ENCODE measurements at regions not wholly inside any gene's neighbourhood (a gene's known extent, or its start where the extent isn't known, plus 50 kb on each side); places are given as distances from the start of the nearest gene placed in this dataset.

DNA sequence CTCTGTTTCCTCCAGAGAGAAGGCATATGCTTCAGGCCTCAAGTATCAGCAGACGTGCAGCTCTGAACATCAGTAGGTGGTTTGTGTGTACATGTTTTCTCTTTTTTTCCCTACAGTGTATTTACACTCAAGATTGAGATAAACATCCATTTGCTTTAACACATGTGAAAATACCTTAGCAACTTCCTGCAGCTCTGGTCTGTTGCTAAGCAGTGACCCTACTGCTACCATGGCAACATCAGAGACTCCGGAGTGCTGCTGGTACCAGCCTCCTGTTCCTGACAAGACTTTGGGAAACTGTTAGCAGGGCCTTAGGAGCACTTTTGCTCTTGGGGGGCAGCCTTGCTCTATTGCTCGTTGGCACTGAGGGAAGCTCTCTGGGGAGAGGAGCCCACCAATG lies 221.2 kb upstream of the PLET1 start (continued):
- TF ChIP-seq, protein P1, sequence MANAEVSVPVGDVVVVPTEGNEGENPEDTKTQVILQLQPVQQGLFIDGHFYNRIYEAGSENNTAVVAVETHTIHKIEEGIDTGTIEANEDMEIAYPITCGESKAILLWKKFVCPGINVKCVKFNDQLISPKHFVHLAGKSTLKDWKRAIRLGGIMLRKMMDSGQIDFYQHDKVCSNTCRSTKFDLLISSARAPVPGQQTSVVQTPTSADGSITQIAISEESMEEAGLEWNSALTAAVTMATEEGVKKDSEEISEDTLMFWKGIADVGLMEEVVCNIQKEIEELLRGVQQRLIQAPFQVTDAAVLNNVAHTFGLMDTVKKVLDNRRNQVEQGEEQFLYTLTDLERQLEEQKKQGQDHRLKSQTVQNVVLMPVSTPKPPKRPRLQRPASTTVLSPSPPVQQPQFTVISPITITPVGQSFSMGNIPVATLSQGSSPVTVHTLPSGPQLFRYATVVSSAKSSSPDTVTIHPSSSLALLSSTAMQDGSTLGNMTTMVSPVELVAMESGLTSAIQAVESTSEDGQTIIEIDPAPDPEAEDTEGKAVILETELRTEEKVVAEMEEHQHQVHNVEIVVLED (CRISPR knock-in tag; IDR thresholded peaks at IDR 0.05; ENCODE audit: borderline replicate concordance) = no peak

DNA sequence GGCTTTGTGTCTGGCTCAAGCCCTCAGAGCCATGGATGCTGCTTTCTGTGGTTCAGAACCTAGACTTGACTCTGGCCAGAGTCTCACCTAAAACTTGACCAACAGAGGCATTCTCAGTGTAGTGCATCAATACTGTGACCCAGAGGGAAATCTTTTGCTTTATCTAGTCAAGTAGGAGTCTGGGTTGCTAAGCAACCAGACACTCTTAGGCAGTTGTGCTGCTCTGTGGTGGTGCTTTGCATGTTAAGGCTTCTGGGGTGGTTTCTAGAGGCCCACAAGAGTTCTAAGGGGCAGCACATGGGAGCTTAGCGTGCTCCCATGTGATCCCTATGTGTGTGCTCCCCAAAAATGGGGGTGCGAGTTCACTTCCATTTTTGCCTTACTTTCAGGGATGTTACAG lies 224.6 kb upstream of the PLET1 start:
- ChIA-PET CTCF (ENCODE audit: low intra/inter-chr PET ratio, low total read pairs) (no interaction called here), POLR2A (no interaction called here)
- no peaks in the 10 kb centered on the region for H4K20me1 ChIP-seq (ENCODE audit: insufficient read depth, low read length)
- no peak for ATAC-seq
- no peak overlapping the region for H3K27ac ChIP-seq (ENCODE audit: extremely low read length, insufficient read depth, low read length)
- H3K36me3 ChIP-seq (replicated peaks in 1 of 2; ENCODE audit: control insufficient read depth in 1 of 2, insufficient read depth in 2 of 2, low read length in 2 of 2) = no peaks in the 10 kb centered on the region
- H3K4me2 ChIP-seq (ENCODE audit: low read depth, low read length) = no peak overlapping the region
- in situ Hi-C loops (cut with HindIII; ENCODE audit: extremely low pct_ligation_motif_present, low pct_unique_long_range_greater_than_20kb) = no loop called here
- no peaks in the 10 kb centered on the region for H3K9me3 ChIP-seq (ENCODE audit: low read length)
- BruUV-seq (replicated peaks) = no TSS peak
- DNase-seq (ENCODE audit: low spot score) = no peak
- H3K4me3 ChIP-seq (replicated peaks in 1 of 3; ENCODE audit: insufficient read depth in 1 of 3, low read depth in 2 of 3, low read length in 3 of 3) = no peak overlapping the region
- H3K4me1 ChIP-seq (ENCODE audit: insufficient read depth, low read length) = no peaks in the 10 kb centered on the region
- H2AFZ ChIP-seq (ENCODE audit: low read length) = no peak overlapping the region
- TF ChIP-seq, protein P2, sequence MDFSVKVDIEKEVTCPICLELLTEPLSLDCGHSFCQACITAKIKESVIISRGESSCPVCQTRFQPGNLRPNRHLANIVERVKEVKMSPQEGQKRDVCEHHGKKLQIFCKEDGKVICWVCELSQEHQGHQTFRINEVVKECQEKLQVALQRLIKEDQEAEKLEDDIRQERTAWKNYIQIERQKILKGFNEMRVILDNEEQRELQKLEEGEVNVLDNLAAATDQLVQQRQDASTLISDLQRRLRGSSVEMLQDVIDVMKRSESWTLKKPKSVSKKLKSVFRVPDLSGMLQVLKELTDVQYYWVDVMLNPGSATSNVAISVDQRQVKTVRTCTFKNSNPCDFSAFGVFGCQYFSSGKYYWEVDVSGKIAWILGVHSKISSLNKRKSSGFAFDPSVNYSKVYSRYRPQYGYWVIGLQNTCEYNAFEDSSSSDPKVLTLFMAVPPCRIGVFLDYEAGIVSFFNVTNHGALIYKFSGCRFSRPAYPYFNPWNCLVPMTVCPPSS (IDR thresholded peaks at IDR 0.05) = no peak
- no peak for TF ChIP-seq GABPA (IDR thresholded peaks at IDR 0.05; ENCODE audit: low read depth, low read length)
- TF ChIP-seq GABPA (CRISPR knock-in tag; IDR thresholded peaks at IDR 0.05; ENCODE audit: low read depth) = no peak
- TF ChIP-seq, protein P3, sequence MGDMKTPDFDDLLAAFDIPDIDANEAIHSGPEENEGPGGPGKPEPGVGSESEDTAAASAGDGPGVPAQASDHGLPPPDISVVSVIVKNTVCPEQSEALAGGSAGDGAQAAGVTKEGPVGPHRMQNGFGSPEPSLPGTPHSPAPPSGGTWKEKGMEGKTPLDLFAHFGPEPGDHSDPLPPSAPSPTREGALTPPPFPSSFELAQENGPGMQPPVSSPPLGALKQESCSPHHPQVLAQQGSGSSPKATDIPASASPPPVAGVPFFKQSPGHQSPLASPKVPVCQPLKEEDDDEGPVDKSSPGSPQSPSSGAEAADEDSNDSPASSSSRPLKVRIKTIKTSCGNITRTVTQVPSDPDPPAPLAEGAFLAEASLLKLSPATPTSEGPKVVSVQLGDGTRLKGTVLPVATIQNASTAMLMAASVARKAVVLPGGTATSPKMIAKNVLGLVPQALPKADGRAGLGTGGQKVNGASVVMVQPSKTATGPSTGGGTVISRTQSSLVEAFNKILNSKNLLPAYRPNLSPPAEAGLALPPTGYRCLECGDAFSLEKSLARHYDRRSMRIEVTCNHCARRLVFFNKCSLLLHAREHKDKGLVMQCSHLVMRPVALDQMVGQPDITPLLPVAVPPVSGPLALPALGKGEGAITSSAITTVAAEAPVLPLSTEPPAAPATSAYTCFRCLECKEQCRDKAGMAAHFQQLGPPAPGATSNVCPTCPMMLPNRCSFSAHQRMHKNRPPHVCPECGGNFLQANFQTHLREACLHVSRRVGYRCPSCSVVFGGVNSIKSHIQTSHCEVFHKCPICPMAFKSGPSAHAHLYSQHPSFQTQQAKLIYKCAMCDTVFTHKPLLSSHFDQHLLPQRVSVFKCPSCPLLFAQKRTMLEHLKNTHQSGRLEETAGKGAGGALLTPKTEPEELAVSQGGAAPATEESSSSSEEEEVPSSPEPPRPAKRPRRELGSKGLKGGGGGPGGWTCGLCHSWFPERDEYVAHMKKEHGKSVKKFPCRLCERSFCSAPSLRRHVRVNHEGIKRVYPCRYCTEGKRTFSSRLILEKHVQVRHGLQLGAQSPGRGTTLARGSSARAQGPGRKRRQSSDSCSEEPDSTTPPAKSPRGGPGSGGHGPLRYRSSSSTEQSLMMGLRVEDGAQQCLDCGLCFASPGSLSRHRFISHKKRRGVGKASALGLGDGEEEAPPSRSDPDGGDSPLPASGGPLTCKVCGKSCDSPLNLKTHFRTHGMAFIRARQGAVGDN (CRISPR knock-in tag; IDR thresholded peaks at IDR 0.05) = no peak
- no peak for TF ChIP-seq SP140L (CRISPR knock-in tag; IDR thresholded peaks at IDR 0.05; ENCODE audit: borderline replicate concordance)
- TF ChIP-seq, protein P4, sequence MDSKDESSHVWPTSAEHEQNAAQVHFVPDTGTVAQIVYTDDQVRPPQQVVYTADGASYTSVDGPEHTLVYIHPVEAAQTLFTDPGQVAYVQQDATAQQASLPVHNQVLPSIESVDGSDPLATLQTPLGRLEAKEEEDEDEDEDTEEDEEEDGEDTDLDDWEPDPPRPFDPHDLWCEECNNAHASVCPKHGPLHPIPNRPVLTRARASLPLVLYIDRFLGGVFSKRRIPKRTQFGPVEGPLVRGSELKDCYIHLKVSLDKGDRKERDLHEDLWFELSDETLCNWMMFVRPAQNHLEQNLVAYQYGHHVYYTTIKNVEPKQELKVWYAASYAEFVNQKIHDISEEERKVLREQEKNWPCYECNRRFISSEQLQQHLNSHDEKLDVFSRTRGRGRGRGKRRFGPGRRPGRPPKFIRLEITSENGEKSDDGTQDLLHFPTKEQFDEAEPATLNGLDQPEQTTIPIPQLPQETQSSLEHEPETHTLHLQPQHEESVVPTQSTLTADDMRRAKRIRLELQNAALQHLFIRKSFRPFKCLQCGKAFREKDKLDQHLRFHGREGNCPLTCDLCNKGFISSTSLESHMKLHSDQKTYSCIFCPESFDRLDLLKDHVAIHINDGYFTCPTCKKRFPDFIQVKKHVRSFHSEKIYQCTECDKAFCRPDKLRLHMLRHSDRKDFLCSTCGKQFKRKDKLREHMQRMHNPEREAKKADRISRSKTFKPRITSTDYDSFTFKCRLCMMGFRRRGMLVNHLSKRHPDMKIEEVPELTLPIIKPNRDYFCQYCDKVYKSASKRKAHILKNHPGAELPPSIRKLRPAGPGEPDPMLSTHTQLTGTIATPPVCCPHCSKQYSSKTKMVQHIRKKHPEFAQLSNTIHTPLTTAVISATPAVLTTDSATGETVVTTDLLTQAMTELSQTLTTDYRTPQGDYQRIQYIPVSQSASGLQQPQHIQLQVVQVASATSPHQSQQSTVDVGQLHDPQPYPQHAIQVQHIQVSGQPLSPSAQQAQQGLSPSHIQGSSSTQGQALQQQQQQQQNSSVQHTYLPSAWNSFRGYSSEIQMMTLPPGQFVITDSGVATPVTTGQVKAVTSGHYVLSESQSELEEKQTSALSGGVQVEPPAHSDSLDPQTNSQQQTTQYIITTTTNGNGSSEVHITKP (CRISPR knock-in tag; IDR thresholded peaks at IDR 0.05; ENCODE audit: low read depth) = no peak
- no peak for TF ChIP-seq KLF12 (CRISPR knock-in tag; IDR thresholded peaks at IDR 0.05; ENCODE audit: borderline replicate concordance)
- TF ChIP-seq ZNF567 (CRISPR knock-in tag; IDR thresholded peaks at IDR 0.05; ENCODE audit: borderline replicate concordance) = no peak
- no peak for TF ChIP-seq ZKSCAN1 (IDR thresholded peaks at IDR 0.05; ENCODE audit: low read length)
- TF ChIP-seq ZSCAN21 (CRISPR knock-in tag; IDR thresholded peaks at IDR 0.05; ENCODE audit: borderline replicate concordance) = no peak
- no peak overlapping the region for H3K9ac ChIP-seq (ENCODE audit: insufficient read depth, low read depth, low read length)
- no peaks in the 10 kb centered on the region for H3K79me2 ChIP-seq (ENCODE audit: insufficient read depth, low read length)
- no peak for FAIRE-seq
- no peaks in the 10 kb centered on the region for H3K27me3 ChIP-seq (ENCODE audit: control insufficient read depth in 1 of 2, insufficient read depth in 2 of 2, low read length in 2 of 2)
- WGBS (ENCODE audit: low lambda C conversion rate) = 0% methylated on average over 2 of the region's 2 CpGs
- intact Hi-C loops (cut with micrococcal nuclease; ENCODE audit: unreplicated experiment) = no loop called here

All from HepG2 (cell line).